HCT116 (cell line): ENCODE measurements at regions not wholly inside any gene's neighbourhood (a gene's known extent, or its start where the extent isn't known, plus 50 kb on each side); places are given as distances from the start of the nearest gene placed in this dataset.

Experiments used
- POLR2A ChIP-seq: IDR thresholded peaks from 2 replicates; pipeline ENCODE4 v1.7.0; 2011; ENCODE audit warnings: borderline replicate concordance; ENCODE audit not compliant: insufficient read depth, insufficient read length; ENCODE audit errors: extremely low read depth
- TF ChIP-seq, protein P1 (sequence below), 3 experiments: fragments of 200-600 bp in 1 of 3; sonication (generic) in 1 of 3; IDR thresholded peaks in 2 of 3; conservative IDR thresholded peaks in 1 of 3; 2 replicates each; pipeline ENCODE4 v1.5.1; 2012 to 2017; ENCODE audit warnings: low read depth in 2 of 3, low read length in 2 of 3, antibody characterized with exemption in 1 of 3, borderline replicate concordance in 1 of 3, control low read depth in 1 of 3, mild to moderate bottlenecking in 1 of 3, mixed read lengths in 1 of 3, mixed run types in 1 of 3, moderate library complexity in 1 of 3; ENCODE audit not compliant: insufficient read depth in 1 of 3
- TF ChIP-seq, protein P2 (sequence below): IDR thresholded peaks from 2 replicates; pipeline ENCODE4 v1.6.1; 2011; ENCODE audit warnings: mild to moderate bottlenecking, low read length, moderate library complexity; ENCODE audit not compliant: insufficient replicate concordance; ENCODE audit errors: extremely low read depth

DNA sequence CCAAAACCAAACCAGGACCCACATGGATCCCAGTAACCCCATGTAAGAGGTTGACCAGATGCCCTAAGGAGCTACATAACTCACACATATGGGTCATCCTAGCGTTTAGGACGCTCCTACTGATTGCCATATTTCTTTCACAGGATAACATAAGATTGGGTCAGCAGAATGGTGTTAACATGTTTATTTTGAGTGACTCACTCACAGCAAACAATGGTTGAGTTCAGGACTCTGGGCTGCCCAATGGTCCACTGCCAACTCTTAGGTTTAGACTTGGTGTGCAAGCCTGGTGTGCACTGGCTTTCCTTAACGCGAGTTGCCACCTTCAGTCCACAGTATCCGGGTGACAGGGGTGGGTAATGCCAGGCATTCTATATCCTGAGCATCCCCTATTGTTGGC is 211.5 kb downstream of the GPAM start:
- TF ChIP-seq, protein P1, sequence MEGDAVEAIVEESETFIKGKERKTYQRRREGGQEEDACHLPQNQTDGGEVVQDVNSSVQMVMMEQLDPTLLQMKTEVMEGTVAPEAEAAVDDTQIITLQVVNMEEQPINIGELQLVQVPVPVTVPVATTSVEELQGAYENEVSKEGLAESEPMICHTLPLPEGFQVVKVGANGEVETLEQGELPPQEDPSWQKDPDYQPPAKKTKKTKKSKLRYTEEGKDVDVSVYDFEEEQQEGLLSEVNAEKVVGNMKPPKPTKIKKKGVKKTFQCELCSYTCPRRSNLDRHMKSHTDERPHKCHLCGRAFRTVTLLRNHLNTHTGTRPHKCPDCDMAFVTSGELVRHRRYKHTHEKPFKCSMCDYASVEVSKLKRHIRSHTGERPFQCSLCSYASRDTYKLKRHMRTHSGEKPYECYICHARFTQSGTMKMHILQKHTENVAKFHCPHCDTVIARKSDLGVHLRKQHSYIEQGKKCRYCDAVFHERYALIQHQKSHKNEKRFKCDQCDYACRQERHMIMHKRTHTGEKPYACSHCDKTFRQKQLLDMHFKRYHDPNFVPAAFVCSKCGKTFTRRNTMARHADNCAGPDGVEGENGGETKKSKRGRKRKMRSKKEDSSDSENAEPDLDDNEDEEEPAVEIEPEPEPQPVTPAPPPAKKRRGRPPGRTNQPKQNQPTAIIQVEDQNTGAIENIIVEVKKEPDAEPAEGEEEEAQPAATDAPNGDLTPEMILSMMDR (IDR thresholded peaks at IDR 0.05 in 2 of 3, conservative IDR thresholded peaks at IDR 0.05 in 1 of 3; ENCODE audit: borderline replicate concordance in 1 of 3, insufficient read depth in 1 of 3, low read depth in 2 of 3, low read length in 2 of 3): no peak
- TF ChIP-seq, protein P2, sequence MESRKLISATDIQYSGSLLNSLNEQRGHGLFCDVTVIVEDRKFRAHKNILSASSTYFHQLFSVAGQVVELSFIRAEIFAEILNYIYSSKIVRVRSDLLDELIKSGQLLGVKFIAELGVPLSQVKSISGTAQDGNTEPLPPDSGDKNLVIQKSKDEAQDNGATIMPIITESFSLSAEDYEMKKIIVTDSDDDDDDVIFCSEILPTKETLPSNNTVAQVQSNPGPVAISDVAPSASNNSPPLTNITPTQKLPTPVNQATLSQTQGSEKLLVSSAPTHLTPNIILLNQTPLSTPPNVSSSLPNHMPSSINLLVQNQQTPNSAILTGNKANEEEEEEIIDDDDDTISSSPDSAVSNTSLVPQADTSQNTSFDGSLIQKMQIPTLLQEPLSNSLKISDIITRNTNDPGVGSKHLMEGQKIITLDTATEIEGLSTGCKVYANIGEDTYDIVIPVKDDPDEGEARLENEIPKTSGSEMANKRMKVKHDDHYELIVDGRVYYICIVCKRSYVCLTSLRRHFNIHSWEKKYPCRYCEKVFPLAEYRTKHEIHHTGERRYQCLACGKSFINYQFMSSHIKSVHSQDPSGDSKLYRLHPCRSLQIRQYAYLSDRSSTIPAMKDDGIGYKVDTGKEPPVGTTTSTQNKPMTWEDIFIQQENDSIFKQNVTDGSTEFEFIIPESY: no peak
- TF ChIP-seq POLR2A: no peak
